OCI-LY7 (cell line): ENCODE measurements at regions not wholly inside any gene's neighbourhood (a gene's known extent, or its start where the extent isn't known, plus 50 kb on each side); places are given as distances from the start of the nearest gene placed in this dataset.

Experiments
- EZH2phosphoT487 ChIP-seq: fragments of 200-600 bp; sonication (generic); IDR thresholded peaks from 2 replicates; pipeline ENCODE4 v1.6.1; 2018; ENCODE audit warnings: low read depth, borderline replicate concordance, mild to moderate bottlenecking, mixed run types, antibody characterized with exemption, low read length, moderate library complexity, mixed read lengths
- TF ChIP-seq, protein P1 (sequence below): fragments of 200-600 bp; sonication (generic); conservative IDR thresholded peaks from 2 replicates; pipeline ENCODE4 v1.5.1; 2014; ENCODE audit warnings: mild to moderate bottlenecking, antibody characterized with exemption, low read length, moderate library complexity, mixed read lengths

DNA sequence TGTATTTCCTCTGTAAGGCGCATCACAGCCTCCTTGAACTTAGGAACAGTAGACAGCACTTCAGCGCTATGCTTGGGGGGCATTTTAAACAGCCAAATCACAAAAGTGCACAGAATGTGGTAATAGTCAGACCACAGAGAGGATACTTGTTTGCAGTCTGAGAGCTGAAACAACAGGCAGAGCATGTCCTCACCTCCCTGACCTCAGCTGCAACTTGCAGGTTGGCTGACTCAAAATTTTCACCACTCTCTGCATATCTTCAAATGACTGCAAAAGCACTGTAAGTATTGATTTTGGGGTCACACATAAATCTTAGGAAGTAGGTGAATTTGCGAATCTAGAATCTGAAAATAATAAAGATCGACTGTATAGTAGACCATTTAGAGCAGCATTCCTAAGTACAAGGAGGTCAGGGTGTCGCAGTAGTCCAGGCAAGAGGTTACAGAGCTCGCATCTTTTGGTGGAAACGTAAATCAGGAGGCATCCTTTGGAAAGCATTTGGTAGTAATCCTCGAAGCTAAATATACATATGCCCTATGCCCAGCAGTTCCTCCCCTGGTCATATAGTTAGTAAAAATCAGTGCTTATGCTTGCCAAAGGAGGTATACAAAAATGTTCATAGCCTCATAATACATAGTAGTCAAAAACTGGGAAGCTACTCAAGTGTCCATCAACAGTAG lies 108.2 kb upstream of the MYCN start:
- TF ChIP-seq, protein P1, sequence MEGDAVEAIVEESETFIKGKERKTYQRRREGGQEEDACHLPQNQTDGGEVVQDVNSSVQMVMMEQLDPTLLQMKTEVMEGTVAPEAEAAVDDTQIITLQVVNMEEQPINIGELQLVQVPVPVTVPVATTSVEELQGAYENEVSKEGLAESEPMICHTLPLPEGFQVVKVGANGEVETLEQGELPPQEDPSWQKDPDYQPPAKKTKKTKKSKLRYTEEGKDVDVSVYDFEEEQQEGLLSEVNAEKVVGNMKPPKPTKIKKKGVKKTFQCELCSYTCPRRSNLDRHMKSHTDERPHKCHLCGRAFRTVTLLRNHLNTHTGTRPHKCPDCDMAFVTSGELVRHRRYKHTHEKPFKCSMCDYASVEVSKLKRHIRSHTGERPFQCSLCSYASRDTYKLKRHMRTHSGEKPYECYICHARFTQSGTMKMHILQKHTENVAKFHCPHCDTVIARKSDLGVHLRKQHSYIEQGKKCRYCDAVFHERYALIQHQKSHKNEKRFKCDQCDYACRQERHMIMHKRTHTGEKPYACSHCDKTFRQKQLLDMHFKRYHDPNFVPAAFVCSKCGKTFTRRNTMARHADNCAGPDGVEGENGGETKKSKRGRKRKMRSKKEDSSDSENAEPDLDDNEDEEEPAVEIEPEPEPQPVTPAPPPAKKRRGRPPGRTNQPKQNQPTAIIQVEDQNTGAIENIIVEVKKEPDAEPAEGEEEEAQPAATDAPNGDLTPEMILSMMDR, result no peak
- TF ChIP-seq EZH2phosphoT487, result no peak
